IMR-90 (cell line): ENCODE measurements at regions not wholly inside any gene's neighbourhood (a gene's known extent, or its start where the extent isn't known, plus 50 kb on each side); places are given as distances from the start of the nearest gene placed in this dataset.

Experiments
- ATAC-seq: fragments of 200-7000 bp; cut with Tn5 transposase; 2 replicates; pipeline ENCODE4 v1.9.1; 2020; ENCODE audit warnings: low read depth, mild to moderate bottlenecking, moderate library complexity
- BruUV-seq: library from RNA; stranded (reverse); fragments of 400-500 nt; replicated peaks from 2 replicates; lab custom pipeline; 2021; lab: Mats Ljungman, UMichigan
- CTCF ChIA-PET: fragments of 300-600 bp; formaldehyde crosslinking; extraction: SDS; loops from one replicate; lab custom pipeline; 2021; ENCODE audit warnings: antibody characterized with exemption; lab: Yijun Ruan, JAX
- POLR2A ChIA-PET: fragments of 300-600 bp; sonication (Branson Sonifier 250); formaldehyde crosslinking; loops from one replicate; lab custom pipeline; 2022; ENCODE audit warnings: antibody characterized with exemption; ENCODE audit not compliant: unreplicated experiment; lab: Charles Lee
- DNase-seq: peaks from one replicate; pipeline ENCODE4 v3.0.0; 2013
- H2AFZ ChIP-seq: replicated peaks from 2 replicates; pipeline ENCODE3; 2013; ENCODE audit warnings: low read length, mild to moderate bottlenecking; ENCODE audit not compliant: poor library complexity
- H2AK5ac ChIP-seq: 2 replicates; pipeline ENCODE4 v1.6.1; 2013; ENCODE audit warnings: low read depth, low read length, inconsistent platforms
- H2AK9ac ChIP-seq: replicated peaks from 2 replicates; pipeline ENCODE3; 2013; ENCODE audit warnings: mild to moderate bottlenecking, low read depth, low read length, moderate library complexity; ENCODE audit not compliant: poor library complexity
- H2BK120ac ChIP-seq: 2 replicates; pipeline ENCODE4 v1.6.1; 2013; ENCODE audit warnings: low read depth, low read length, inconsistent platforms
- H2BK15ac ChIP-seq: 3 replicates; pipeline ENCODE4 v1.6.1; 2013; ENCODE audit warnings: low read depth, low read length, inconsistent platforms
- H2BK20ac ChIP-seq: 2 replicates; pipeline ENCODE4 v1.6.1; 2013; ENCODE audit warnings: low read depth, mild to moderate bottlenecking, inconsistent platforms, low read length, moderate library complexity
- H2BK5ac ChIP-seq: 2 replicates; pipeline ENCODE4 v1.6.1; 2013; ENCODE audit warnings: mild to moderate bottlenecking, low read depth, low read length, inconsistent platforms; ENCODE audit not compliant: poor library complexity, severe bottlenecking
- H3K14ac ChIP-seq: replicated peaks from 2 replicates; pipeline ENCODE4 v1.6.1; 2013; ENCODE audit warnings: low read depth, low read length, inconsistent platforms
- H3K18ac ChIP-seq: 2 replicates; pipeline ENCODE4 v1.6.1; 2013; ENCODE audit warnings: low read depth, low read length, control low read depth
- H3K23ac ChIP-seq: 2 replicates; pipeline ENCODE4 v1.6.1; 2013; ENCODE audit warnings: low read depth, low read length, inconsistent platforms
- H3K27ac ChIP-seq: 2 replicates; pipeline ENCODE4 v1.5.1; 2013; ENCODE audit warnings: mild to moderate bottlenecking, control low read depth, low read length; ENCODE audit not compliant: insufficient read depth
- H3K27me3 ChIP-seq: 2 replicates; pipeline ENCODE4 v1.6.1; 2013; ENCODE audit warnings: low read length; ENCODE audit not compliant: control insufficient read depth, insufficient read depth
- H3K36me3 ChIP-seq: 2 replicates; pipeline ENCODE4 v1.6.1; 2013; ENCODE audit warnings: low read length, mixed read lengths; ENCODE audit not compliant: control insufficient read depth, insufficient read depth
- H3K4ac ChIP-seq: 2 replicates; pipeline ENCODE4 v1.6.1; 2013; ENCODE audit warnings: low read depth, low read length, inconsistent platforms
- H3K4me1 ChIP-seq: 2 replicates; pipeline ENCODE4 v1.6.1; 2013; ENCODE audit warnings: low read length, mixed read lengths; ENCODE audit not compliant: control insufficient read depth, insufficient read depth
- H3K4me2 ChIP-seq: 2 replicates; pipeline ENCODE4 v1.6.1; 2013; ENCODE audit warnings: low read depth, mild to moderate bottlenecking, control low read depth, low read length, moderate library complexity
- H3K4me3 ChIP-seq: 2 replicates; pipeline ENCODE4 v1.5.1; 2013; ENCODE audit warnings: low read depth, mild to moderate bottlenecking, control low read depth, low read length, moderate library complexity; ENCODE audit not compliant: insufficient read depth
- H3K56ac ChIP-seq: 2 replicates; pipeline ENCODE4 v1.6.1; 2013; ENCODE audit warnings: low read length, inconsistent platforms; ENCODE audit not compliant: insufficient read depth; ENCODE audit errors: extremely low read depth
- H3K79me1 ChIP-seq, 2 experiments: 2 replicates each; pipeline ENCODE4 v1.6.1; 2013; ENCODE audit warnings: low read length in 2 of 2, inconsistent platforms in 1 of 2, low read depth in 1 of 2
- H3K9ac ChIP-seq: 2 replicates; pipeline ENCODE4 v1.6.1; 2013; ENCODE audit warnings: low read depth, low read length, control low read depth
- H3K9me1 ChIP-seq: 2 replicates; pipeline ENCODE4 v1.6.1; 2013; ENCODE audit warnings: low read length, inconsistent platforms; ENCODE audit not compliant: insufficient read depth
- H3K9me3 ChIP-seq: 2 replicates; pipeline ENCODE4 v1.6.1; 2013; ENCODE audit warnings: low read length; ENCODE audit not compliant: control insufficient read depth, insufficient read depth
- H4K20me1 ChIP-seq: 2 replicates; pipeline ENCODE4 v1.6.1; 2013; ENCODE audit warnings: low read length, inconsistent platforms; ENCODE audit not compliant: insufficient read depth
- H4K5ac ChIP-seq: 2 replicates; pipeline ENCODE4 v1.6.1; 2013; ENCODE audit warnings: mild to moderate bottlenecking, low read depth, low read length, control low read depth
- H4K8ac ChIP-seq, 2 experiments: 2 replicates each; pipeline ENCODE4 v1.6.1; 2013; ENCODE audit warnings: low read depth in 2 of 2, low read length in 2 of 2, control low read depth in 1 of 2, inconsistent platforms in 1 of 2
- H4K91ac ChIP-seq: 2 replicates; pipeline ENCODE4 v1.6.1; 2013; ENCODE audit warnings: low read depth, low read length, inconsistent platforms; ENCODE audit not compliant: insufficient read depth
- BHLHE40 ChIP-seq: fragments of 150-350 bp; IDR thresholded peaks from 2 replicates; pipeline ENCODE4 v1.6.1; 2016; ENCODE audit warnings: mild to moderate bottlenecking, low read depth, low read length
- CEBPB ChIP-seq: IDR thresholded peaks from 2 replicates; pipeline ENCODE4 v1.6.1; 2012; ENCODE audit warnings: low read depth, low read length, improper control_type of control experiment
- CTCF ChIP-seq: conservative IDR thresholded peaks from 2 replicates; pipeline ENCODE4 v1.5.1; 2012; ENCODE audit warnings: mild to moderate bottlenecking, low read depth, low read length, improper control_type of control experiment
- ELK1 ChIP-seq: fragments of 150-350 bp; IDR thresholded peaks from 2 replicates; pipeline ENCODE4 v1.6.1; 2016; ENCODE audit warnings: low read depth, mild to moderate bottlenecking, low read length, moderate library complexity, borderline replicate concordance
- MXI1 ChIP-seq: IDR thresholded peaks from 2 replicates; pipeline ENCODE4 v1.6.1; 2012; ENCODE audit warnings: low read depth, mild to moderate bottlenecking, low read length, moderate library complexity, borderline replicate concordance
- NFE2L2 ChIP-seq: fragments of 150-350 bp; IDR thresholded peaks from 2 replicates; pipeline ENCODE4 v1.6.1; 2016; ENCODE audit warnings: low read depth, mild to moderate bottlenecking, low read length
- RAD21 ChIP-seq: IDR thresholded peaks from 2 replicates; pipeline ENCODE4 v1.6.1; 2012; ENCODE audit warnings: low read length, improper control_type of control experiment
- RCOR1 ChIP-seq: IDR thresholded peaks from 2 replicates; pipeline ENCODE4 v1.6.1; 2012; ENCODE audit warnings: mild to moderate bottlenecking, low read length, improper control_type of control experiment; ENCODE audit not compliant: insufficient replicate concordance
- RFX5 ChIP-seq: IDR thresholded peaks from 2 replicates; pipeline ENCODE4 v1.8.0; 2012; ENCODE audit warnings: low read depth, mild to moderate bottlenecking, low read length, moderate library complexity
- USF2 ChIP-seq: fragments of 150-350 bp; IDR thresholded peaks from 2 replicates; pipeline ENCODE4 v1.6.1; 2017; ENCODE audit warnings: mild to moderate bottlenecking, antibody characterized with exemption, low read length, low read depth
- WGBS, 2 experiments: methylation state at CpG; one replicate each; pipeline versions ENCODE4 v1.1.5 to v1.1.7; 2013; ENCODE audit warnings: missing lambda C conversion rate in 2 of 2; ENCODE audit not compliant: insufficient read length in 1 of 2; ENCODE audit errors: extremely low coverage in 2 of 2; 5-methylcytosine and 5-hydroxymethylcytosine counted together
- dilution Hi-C: fragments of 300-500 bp; cut with HindIII; formaldehyde crosslinking; loops from one replicate; pipeline ENCODE4 v1.14.3; 2018; ENCODE audit warnings: low sequenced_read_pairs; ENCODE audit not compliant: unreplicated experiment
- in situ Hi-C: fragments of 300-500 bp; cut with MboI; formaldehyde crosslinking; loops from 3 replicates; pipeline ENCODE4 v1.14.3; 2019; ENCODE audit warnings: low sequenced_read_pairs, inconsistent platforms, mixed read lengths
- intact Hi-C: fragments of 100-400 bp; cut with micrococcal nuclease; formaldehyde crosslinking; loops from 2 replicates; pipeline ENCODE4 v1.10.0; 2022

- Histone ChIP-seq H2BK5ac (no peak overlapping the region), H3K27me3 (peaks cover under 1% of the 10 kb centered on the region; the same call in 1 of the 2 replicates), H3K14ac (no peak overlapping the region), H4K91ac (no peak overlapping the region), H4K8ac (no peak overlapping the region), H2AFZ (no peak overlapping the region), H3K18ac (no peak overlapping the region), H4K5ac (no peak overlapping the region), H2BK20ac (no peak overlapping the region), H3K4me2 (no peak overlapping the region), H2AK5ac (no peak overlapping the region), H3K9me1 (no peaks in the 10 kb centered on the region), H2AK9ac (no peak overlapping the region), H3K23ac (no peak overlapping the region), H2BK15ac (no peak overlapping the region), H2BK120ac (no peak overlapping the region), H4K20me1 (no peaks in the 10 kb centered on the region), H3K4me3 (no peak overlapping the region), H3K4me1 (no peaks in the 10 kb centered on the region), H3K79me1 (no peaks in the 10 kb centered on the region), H3K36me3 (no peaks in the 10 kb centered on the region), H3K9ac (no peak overlapping the region), H3K56ac (no peak overlapping the region), H3K9me3 (no peaks in the 10 kb centered on the region), H3K27ac (no peak overlapping the region), H3K4ac (no peak overlapping the region)
- intact Hi-C loops, result no loop called here
- POLR2A ChIA-PET, result no interaction called here
- in situ Hi-C loops, result no loop called here
- no CpG with 5 or more reads among the region's 2 CpGs for WGBS, 2 experiments
- no TSS peak for BruUV-seq
- ATAC-seq (no peak), DNase-seq (no peak)
- dilution Hi-C loops, result no loop called here
- no peak for TF ChIP-seq RAD21
- no peak for TF ChIP-seq BHLHE40
- TF ChIP-seq MXI1, result no peak
- no peak for TF ChIP-seq USF2
- no peak for TF ChIP-seq RFX5
- TF ChIP-seq RCOR1, result no peak
- no peak for TF ChIP-seq NFE2L2
- no peak for TF ChIP-seq CEBPB
- no peak for TF ChIP-seq ELK1
- no peak for TF ChIP-seq CTCF
- CTCF ChIA-PET, result interaction anchor here (1.0 kb wide), 1 partner anchor 12 kb away, joined by 3 read pairs; no protein-coding TSS in a partner anchor
These were observed 325.9 kb downstream of the ADAMTS20 start for GRCh38 chr12:43226151-43226550.
